ENCODE measurements at regions not wholly inside any gene's neighbourhood (a gene's known extent, or its start where the extent isn't known, plus 50 kb on each side); places are given as distances from the start of the nearest gene placed in this dataset.

GRCh38 chr16:58933186-58933585, 199.1 kb upstream of the GOT2 start:
- TF ChIP-seq CTCF (IDR thresholded peaks at IDR 0.05 in 8 of 11, conservative IDR thresholded peaks at IDR 0.05 in 3 of 11) (no peak), POLR2A (IDR thresholded peaks at IDR 0.05) (no peak), POLR2AphosphoS5 (IDR thresholded peaks at IDR 0.05) (no peak)
